NCI-H2107 (cell line): ENCODE measurements at regions not wholly inside any gene's neighbourhood (a gene's known extent, or its start where the extent isn't known, plus 50 kb on each side); places are given as distances from the start of the nearest gene placed in this dataset.

Experiments
- DNase-seq: peaks from one replicate; lab custom pipeline; 2025; lab: John Stamatoyannopoulos, UW

DNA sequence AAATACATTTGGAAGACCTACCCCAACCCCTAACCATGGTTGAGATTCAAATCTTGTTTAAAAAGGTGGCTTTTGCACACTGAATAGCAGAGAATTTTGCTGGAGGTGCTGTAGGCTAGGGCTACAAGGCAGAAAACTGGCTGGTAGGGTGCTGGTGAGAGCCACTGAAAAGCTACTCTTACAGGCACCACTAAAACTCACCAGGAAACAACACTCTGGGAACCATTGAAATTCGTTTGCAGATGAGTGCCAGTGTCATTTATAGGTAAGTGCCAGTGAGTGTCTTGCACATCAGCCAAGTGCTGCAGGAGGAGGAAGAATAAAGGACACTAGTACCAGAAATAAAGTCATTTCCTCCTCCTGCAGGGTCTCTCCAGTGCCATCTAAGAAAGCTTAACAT, 610.2 kb downstream of the ZNF385D start:
- DNase-seq, result no peak

- no peak for DNase-seq
Measured at GRCh38 chr3:21138085-21138484, 612.9 kb downstream of the ZNF385D start.

- DNase-seq, result no peak
Measured at GRCh38 chr3:21132896-21133295, 618.1 kb downstream of the ZNF385D start.

DNA sequence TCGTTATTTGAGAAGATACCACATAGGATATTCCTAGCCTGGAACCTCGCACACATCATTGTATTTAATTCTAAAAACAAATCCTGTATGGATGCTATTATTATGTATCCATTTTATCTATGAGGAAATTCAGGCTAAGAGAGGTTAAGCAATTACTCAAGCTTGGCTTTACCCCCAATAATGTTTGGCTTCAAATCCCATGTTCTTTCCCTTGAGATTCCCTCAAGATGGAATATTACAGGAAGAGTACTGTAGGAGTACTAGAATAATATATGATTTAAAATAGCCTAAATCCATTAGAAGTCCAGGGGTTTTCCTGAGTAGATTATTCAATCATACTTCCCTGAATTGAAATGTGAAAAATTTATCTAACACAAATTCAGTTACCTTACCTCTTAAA, 630.2 kb downstream of the ZNF385D start:
- DNase-seq, result no peak

- DNase-seq, result no peak
Measured at GRCh38 chr3:21117370-21117769, 633.6 kb downstream of the ZNF385D start.

GRCh38 chr3:21109056-21109455, 642.0 kb downstream of the ZNF385D start:
- no peak for DNase-seq

DNA sequence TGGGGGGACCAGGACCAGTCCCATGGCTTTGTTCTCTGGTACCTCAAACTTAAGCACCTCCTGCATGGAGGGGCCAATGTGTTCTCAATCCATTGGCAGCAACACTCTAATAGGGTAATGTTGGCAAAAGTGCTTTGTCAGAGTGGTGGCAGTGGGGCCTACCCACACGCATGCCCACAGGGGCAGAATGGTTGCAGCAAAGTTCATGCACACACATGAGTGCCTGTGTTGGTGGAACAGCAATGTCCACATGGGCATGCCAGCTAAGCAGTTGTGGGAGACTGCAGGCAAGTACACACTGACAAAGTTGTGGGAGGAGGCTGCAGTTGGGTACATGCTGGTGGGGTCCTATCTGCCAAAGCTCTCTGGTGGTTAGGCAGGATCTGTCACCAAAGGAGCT, 645.2 kb downstream of the ZNF385D start:
- DNase-seq, result no peak

- DNase-seq, result no peak
Measured at GRCh38 chr3:21100656-21101359, 650.2 kb downstream of the ZNF385D start.

GRCh38 chr3:21094686-21095085, 656.3 kb downstream of the ZNF385D start:
- no peak for DNase-seq

GRCh38 chr3:21073561-21073960, 677.4 kb downstream of the ZNF385D start:
- DNase-seq, result no peak

- DNase-seq, result no peak
Measured at GRCh38 chr3:21067031-21067813, 683.8 kb downstream of the ZNF385D start.

DNA sequence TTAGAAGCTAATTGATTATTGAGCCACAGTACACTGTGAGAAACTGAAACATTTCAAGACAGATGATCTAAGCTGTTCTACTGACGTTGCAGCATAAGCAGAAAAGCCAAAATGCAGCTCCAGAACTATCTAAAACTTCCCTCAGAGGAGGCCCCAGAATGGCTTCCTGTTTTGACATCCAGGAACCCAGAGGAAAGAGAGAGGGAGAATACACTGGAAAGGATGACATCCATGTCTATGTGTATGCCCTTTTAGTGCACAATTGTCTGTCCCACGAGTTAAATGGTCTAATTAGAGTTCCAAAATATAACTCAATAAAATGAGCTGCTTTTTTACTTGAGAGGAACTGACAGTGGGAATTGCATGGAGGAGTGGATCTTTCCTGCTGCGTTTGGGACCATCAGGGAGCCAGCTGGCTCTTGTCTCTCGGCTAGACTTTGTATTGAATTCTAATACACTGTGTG, 688.1 kb downstream of the ZNF385D start:
- no peak for DNase-seq

- DNase-seq, result no peak
Measured at GRCh38 chr3:21059404-21059803, 691.6 kb downstream of the ZNF385D start.

DNA sequence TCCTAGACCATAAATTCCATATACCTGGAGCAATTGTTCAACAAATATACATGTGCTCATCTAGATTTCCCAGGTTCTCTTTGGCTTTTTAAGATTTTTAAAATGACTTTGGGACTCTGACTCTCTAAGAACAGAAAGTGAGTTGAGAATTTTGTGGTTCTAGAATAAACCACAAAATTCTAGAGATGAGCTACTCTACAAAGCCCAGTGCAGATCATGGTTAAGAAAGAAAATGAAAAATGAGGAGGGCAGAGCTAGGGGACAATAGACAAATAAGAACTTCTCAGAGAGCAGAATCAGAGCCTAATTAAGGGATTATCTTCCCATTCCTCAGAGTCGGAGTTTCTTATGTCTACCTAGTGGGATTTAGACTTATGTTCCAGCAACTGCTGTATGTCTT, 694.7 kb downstream of the ZNF385D start:
- no peak for DNase-seq

DNA sequence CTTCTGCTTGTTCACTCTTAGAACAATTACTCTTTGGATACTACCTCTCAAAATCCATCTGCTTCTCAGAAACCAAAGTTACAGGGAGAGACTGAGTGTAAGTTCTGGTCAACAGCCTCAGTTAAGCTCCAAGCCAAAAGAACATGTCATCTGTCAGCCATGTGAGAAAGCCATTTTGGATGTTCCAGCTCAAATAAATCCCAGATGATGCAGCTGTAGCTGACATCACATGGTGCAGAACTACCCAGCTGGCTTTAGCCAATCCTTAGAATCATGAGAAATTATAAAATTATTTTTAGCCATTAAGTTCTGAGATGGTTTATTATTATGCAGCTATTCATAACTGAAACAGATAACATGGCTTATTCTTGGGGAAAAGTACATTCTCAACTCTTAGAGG, 696.0 kb downstream of the ZNF385D start:
- no peak for DNase-seq

GRCh38 chr3:21054064-21054463, 696.9 kb downstream of the ZNF385D start:
- DNase-seq, result no peak

GRCh38 chr3:21049334-21050062, 701.5 kb downstream of the ZNF385D start:
- no peak for DNase-seq

DNA sequence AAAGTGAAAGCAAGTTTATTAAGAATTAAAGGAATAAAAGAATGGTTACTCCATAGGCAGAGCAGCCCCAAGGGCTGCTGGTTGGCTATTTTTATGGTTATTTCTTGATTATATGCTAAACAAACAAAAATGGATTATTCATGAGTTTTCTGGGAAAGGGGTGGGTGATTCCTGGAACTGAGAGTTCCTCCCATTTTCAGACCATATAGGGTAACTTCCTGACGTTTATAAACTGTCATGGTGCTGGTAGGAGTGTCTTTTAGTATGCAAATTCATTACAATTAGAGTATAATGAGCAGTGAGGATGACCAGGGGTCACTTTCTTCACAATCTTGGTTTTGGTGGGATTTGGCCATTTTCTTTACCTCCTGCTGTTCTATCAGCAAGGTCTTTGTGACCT, 707.9 kb downstream of the ZNF385D start:
- no peak for DNase-seq

- DNase-seq, result no peak
Measured at GRCh38 chr3:21042184-21042583, 708.8 kb downstream of the ZNF385D start.

GRCh38 chr3:21041621-21042020, 709.4 kb downstream of the ZNF385D start:
- DNase-seq, result no peak

- DNase-seq, result no peak
Measured at GRCh38 chr3:21036888-21037287, 714.1 kb downstream of the ZNF385D start.

- DNase-seq, result no peak
Measured at GRCh38 chr3:21028412-21028811, 722.6 kb downstream of the ZNF385D start.

GRCh38 chr3:21024563-21024962, 726.4 kb downstream of the ZNF385D start:
- no peak for DNase-seq
